Suprapubic skin (tissue), 4 donors: ENCODE measurements at regions not wholly inside any gene's neighbourhood (a gene's known extent, or its start where the extent isn't known, plus 50 kb on each side); places are given as distances from the start of the nearest gene placed in this dataset.
"Not testable (repeated sequence)": the region's sequence is repeated elsewhere in the genome, so short reads cannot be mapped to it uniquely, and the experiment has no call there.

Source experiments
- DNase-seq, 2 donors: peaks; one replicate each; pipeline ENCODE4 v3.0.0-alpha.2; 2019; ENCODE audit warnings: low spot score in 2 of 2
- H3K27ac ChIP-seq: fragments of 200-600 bp; sonication (generic); one replicate; pipeline ENCODE4 v1.5.1; 2019
- H3K27me3 ChIP-seq: fragments of 200-600 bp; sonication (generic); one replicate; pipeline ENCODE4 v1.5.1; 2019
- H3K36me3 ChIP-seq: fragments of 200-600 bp; sonication (generic); one replicate; pipeline ENCODE4 v1.5.1; 2019
- H3K4me1 ChIP-seq: fragments of 200-600 bp; sonication (generic); one replicate; pipeline ENCODE4 v1.5.1; 2019
- H3K4me3 ChIP-seq: fragments of 200-600 bp; sonication (generic); one replicate; pipeline ENCODE4 v1.5.1; 2019; ENCODE audit warnings: mild to moderate bottlenecking
- H3K9me3 ChIP-seq: fragments of 200-600 bp; sonication (generic); one replicate; pipeline ENCODE4 v1.5.1; 2019
- EP300 ChIP-seq: sonication (generic); formaldehyde crosslinking; IDR thresholded peaks from one replicate; pipeline ENCODE4 v1.6.1; 2017; ENCODE audit warnings: antibody characterized with exemption
- POLR2A ChIP-seq, 2 donors: fragments of 450-650 bp; IDR thresholded peaks; one replicate each; pipeline ENCODE4 v1.6.1; 2017; ENCODE audit warnings: antibody characterized with exemption in 2 of 2, mild to moderate bottlenecking in 2 of 2, moderate library complexity in 2 of 2
- POLR2AphosphoS5 ChIP-seq, 3 donors: sonication (generic); formaldehyde crosslinking; IDR thresholded peaks; one replicate each; pipeline ENCODE4 v1.6.1; 2017; ENCODE audit warnings: antibody characterized with exemption in 3 of 3
- WGBS: methylation state at CpG from one replicate; pipeline ENCODE4 v1.1.5; 2018; 5-methylcytosine and 5-hydroxymethylcytosine counted together
- TF ChIP-seq, protein P1 (sequence below), 2 donors: fragments of 200-600 bp in 1 of 2; fragments of 450-650 bp in 1 of 2; sonication (generic) in 1 of 2; IDR thresholded peaks; one replicate each; pipeline ENCODE4 v1.5.1; 2016 to 2019; ENCODE audit warnings: antibody characterized with exemption in 2 of 2, mild to moderate bottlenecking in 1 of 2, moderate library complexity in 1 of 2

DNA sequence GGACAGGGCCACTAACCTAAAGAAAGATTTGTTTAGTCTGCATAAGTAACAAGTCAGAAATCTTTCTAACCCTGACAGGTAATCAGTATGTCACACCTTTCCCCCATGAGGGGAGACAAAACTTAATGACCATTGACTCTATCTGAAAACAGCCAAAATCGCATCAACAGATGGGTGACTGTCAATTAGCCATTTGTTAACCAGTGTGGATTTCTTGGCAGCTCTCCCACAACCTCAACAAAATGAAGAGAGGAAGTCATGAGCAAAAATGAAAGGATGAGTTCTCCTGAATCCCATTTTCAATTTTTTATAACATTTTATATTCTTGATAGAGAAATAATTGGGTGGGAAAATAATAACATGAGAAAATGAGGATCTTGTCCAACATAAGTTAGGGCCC is 84.6 kb upstream of the SNX2 start:
- Histone ChIP-seq H3K36me3 (no peaks in the 10 kb centered on the region), H3K9me3 (no peaks in the 10 kb centered on the region), H3K27ac (no peak overlapping the region), H3K4me1 (no peaks in the 10 kb centered on the region), H3K4me3 (no peak overlapping the region), H3K27me3 (no peaks in the 10 kb centered on the region)
- 52% methylated on average over 1 of the region's 1 CpG for WGBS
- DNase-seq, result no peak
- TF ChIP-seq, protein P1, sequence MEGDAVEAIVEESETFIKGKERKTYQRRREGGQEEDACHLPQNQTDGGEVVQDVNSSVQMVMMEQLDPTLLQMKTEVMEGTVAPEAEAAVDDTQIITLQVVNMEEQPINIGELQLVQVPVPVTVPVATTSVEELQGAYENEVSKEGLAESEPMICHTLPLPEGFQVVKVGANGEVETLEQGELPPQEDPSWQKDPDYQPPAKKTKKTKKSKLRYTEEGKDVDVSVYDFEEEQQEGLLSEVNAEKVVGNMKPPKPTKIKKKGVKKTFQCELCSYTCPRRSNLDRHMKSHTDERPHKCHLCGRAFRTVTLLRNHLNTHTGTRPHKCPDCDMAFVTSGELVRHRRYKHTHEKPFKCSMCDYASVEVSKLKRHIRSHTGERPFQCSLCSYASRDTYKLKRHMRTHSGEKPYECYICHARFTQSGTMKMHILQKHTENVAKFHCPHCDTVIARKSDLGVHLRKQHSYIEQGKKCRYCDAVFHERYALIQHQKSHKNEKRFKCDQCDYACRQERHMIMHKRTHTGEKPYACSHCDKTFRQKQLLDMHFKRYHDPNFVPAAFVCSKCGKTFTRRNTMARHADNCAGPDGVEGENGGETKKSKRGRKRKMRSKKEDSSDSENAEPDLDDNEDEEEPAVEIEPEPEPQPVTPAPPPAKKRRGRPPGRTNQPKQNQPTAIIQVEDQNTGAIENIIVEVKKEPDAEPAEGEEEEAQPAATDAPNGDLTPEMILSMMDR (IDR thresholded peaks at IDR 0.05), result no peak
- TF ChIP-seq POLR2AphosphoS5 (IDR thresholded peaks at IDR 0.05) (no peak), POLR2A (IDR thresholded peaks at IDR 0.05) (no peak), EP300 (no peak)

DNA sequence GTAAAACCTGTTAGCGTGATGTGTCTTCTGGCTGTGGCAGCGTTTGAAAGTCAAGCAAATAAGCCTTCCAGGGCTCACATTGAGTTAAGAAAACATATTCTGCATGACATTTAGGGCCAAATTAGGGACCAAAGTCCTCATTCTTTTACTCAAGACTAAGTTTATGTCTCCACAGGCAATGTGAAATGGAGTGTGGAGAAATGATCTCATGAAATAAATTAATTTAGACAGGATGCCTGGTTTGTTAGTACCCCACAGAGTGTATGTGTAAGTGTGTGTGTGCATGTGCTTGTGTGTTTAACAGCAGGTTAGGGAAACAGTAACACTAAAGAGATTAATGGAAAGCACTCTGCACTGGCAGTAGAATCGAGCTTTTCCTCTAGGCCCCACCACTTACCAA is 82.9 kb upstream of the SNX2 start:
- Histone ChIP-seq H3K9me3 (no peaks in the 10 kb centered on the region), H3K4me1 (no peaks in the 10 kb centered on the region), H3K27ac (no peak overlapping the region), H3K27me3 (no peaks in the 10 kb centered on the region), H3K4me3 (no peak overlapping the region), H3K36me3 (no peaks in the 10 kb centered on the region)
- TF ChIP-seq POLR2AphosphoS5 (IDR thresholded peaks at IDR 0.05) (no peak), POLR2A (IDR thresholded peaks at IDR 0.05) (no peak), EP300 (no peak)
- TF ChIP-seq, protein P1 (IDR thresholded peaks at IDR 0.05), result no peak
- no peak for DNase-seq
- 91% methylated on average over 3 of the region's 3 CpGs for WGBS

DNA sequence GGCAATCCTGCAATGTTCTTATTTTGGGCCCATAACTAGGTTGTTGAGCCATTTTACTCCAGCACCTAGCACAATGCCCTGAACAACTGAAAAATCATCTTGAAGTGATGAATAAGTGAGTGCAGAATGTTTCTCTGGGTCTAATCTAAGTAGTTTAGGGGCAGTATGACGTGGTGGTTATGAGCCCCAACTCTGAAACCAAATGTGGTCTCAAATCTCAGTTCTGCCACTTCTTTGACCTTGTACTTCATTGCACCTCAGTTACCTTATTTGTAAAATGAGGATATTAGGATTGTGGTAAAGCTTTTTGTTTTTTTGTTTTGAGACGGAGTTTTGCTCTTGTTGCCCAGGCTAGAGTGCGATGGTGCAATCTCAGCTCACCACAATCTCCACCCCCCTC is 80.9 kb upstream of the SNX2 start:
- no peak overlapping the region for H3K27ac ChIP-seq
- no peaks in the 10 kb centered on the region for H3K9me3 ChIP-seq
- 81% methylated on average over 3 of the region's 3 CpGs for WGBS
- no peak for DNase-seq
- no peaks in the 10 kb centered on the region for H3K36me3 ChIP-seq
- no peaks in the 10 kb centered on the region for H3K4me1 ChIP-seq
- no peaks in the 10 kb centered on the region for H3K27me3 ChIP-seq
- H3K4me3 ChIP-seq, result no peak overlapping the region
- TF ChIP-seq EP300, result no peak
- TF ChIP-seq POLR2A (IDR thresholded peaks at IDR 0.05), result no peak

DNA sequence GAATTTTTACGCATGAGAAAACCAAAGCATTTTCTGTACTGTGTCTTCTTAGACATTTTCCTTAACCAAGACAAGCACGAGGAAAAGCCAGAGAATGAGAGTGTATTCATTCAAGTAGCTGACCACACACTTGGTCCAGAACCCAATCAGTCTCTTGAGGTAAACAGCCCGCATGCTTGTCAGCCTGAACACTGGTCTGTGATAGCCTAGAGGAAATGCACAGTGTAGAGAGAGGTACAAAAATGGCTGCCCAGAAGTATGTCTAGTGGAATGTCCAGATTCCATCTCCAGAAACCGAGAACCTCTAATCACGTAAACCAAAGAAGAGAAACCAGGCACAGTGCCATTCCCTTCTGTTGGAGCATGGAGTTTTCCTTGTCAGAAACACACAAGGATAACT is 80.0 kb upstream of the SNX2 start:
- Histone ChIP-seq H3K9me3 (no peaks in the 10 kb centered on the region), H3K36me3 (no peaks in the 10 kb centered on the region), H3K27ac (no peak overlapping the region), H3K4me3 (no peak overlapping the region), H3K27me3 (no peaks in the 10 kb centered on the region), H3K4me1 (no peaks in the 10 kb centered on the region)
- no peak for DNase-seq
- TF ChIP-seq, protein P1 (IDR thresholded peaks at IDR 0.05), result no peak
- TF ChIP-seq POLR2A (IDR thresholded peaks at IDR 0.05), result no peak
- TF ChIP-seq EP300, result no peak
- TF ChIP-seq POLR2AphosphoS5 (IDR thresholded peaks at IDR 0.05), result no peak
- WGBS, result 89% methylated on average over 5 of the region's 5 CpGs

DNA sequence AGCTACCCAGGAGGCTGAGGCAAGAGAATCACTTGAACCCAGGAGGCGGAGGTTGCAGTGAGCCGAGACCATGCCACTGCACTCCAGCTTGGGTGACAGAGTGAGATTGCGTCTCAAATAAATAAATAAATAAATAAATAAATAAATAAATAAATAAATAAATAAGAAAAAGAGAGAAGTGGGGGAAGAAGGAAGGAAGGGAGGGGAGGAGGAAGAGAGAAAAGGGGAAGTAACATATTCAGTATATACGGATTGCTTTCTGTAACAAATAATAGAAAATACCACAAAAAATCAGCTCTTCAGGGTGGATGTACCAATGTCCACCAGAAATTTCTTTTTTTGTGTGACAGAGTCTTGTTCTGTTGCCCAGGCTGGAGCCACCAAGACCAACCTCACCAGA is 78.1 kb upstream of the SNX2 start:
- not testable (repeated sequence) for H3K9me3 ChIP-seq, H3K27me3 ChIP-seq, H3K36me3 ChIP-seq, DNase-seq, H3K4me3 ChIP-seq, H3K27ac ChIP-seq, H3K4me1 ChIP-seq
- 87% methylated on average over 4 of the region's 4 CpGs for WGBS

DNA sequence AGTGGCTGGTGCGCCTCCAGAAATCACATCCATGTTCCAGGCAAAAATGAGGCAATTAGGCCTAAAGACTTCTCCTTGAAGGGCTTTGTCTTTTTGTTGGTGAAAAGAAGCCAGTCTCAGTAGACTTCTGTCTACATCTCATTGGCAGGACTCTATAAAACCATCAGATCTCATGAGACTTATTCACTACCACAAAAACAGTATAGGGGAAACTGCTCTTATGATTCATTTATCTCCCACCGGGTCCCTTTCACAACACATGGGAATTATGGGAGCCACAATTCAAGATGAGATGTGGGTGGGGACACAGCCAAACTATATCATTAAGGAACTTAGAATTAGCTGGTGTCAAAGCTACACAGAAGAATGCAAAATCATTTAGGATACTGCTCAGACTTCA is 77.7 kb upstream of the SNX2 start:
- H3K4me1 ChIP-seq, result no peaks in the 10 kb centered on the region
- no peaks in the 10 kb centered on the region for H3K9me3 ChIP-seq
- WGBS, result 82% methylated on average over 2 of the region's 2 CpGs
- DNase-seq, result no peak
- H3K27ac ChIP-seq, result no peak overlapping the region
- TF ChIP-seq EP300 (no peak), POLR2AphosphoS5 (IDR thresholded peaks at IDR 0.05) (no peak)
- no peak overlapping the region for H3K4me3 ChIP-seq
- no peaks in the 10 kb centered on the region for H3K27me3 ChIP-seq
- no peaks in the 10 kb centered on the region for H3K36me3 ChIP-seq

DNA sequence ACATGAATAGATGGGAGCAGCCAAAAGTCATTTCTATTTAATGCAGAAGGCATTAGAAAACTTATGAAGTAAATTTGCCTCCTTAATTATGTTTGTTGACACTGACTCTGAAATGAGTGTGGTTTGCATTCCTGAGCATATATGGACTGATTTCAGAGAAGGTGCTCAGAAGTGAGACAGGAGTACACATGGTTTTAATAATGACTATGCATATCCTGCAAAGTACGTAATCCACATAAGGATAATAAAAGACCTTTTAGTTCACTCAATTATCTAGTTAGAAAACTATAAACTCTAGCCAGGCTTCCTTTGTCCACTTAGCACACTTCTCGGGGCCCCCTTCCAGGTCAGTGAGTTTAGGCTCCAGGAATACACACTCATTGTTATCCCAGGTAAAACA is 75.7 kb upstream of the SNX2 start:
- no peaks in the 10 kb centered on the region for H3K9me3 ChIP-seq
- no peak overlapping the region for H3K4me3 ChIP-seq
- TF ChIP-seq POLR2AphosphoS5 (IDR thresholded peaks at IDR 0.05), result no peak
- TF ChIP-seq, protein P1 (IDR thresholded peaks at IDR 0.05), result no peak
- no peak for TF ChIP-seq POLR2A (IDR thresholded peaks at IDR 0.05)
- TF ChIP-seq EP300, result no peak
- H3K36me3 ChIP-seq, result no peaks in the 10 kb centered on the region
- H3K27me3 ChIP-seq, result no peaks in the 10 kb centered on the region
- H3K27ac ChIP-seq, result no peak overlapping the region
- 92% methylated on average over 2 of the region's 2 CpGs for WGBS
- no peaks in the 10 kb centered on the region for H3K4me1 ChIP-seq
- no peak for DNase-seq
